ENCODE measurements at regions not wholly inside any gene's neighbourhood (a gene's known extent, or its start where the extent isn't known, plus 50 kb on each side); places are given as distances from the start of the nearest gene placed in this dataset.
"Not testable (repeated sequence)": the region's sequence is repeated elsewhere in the genome, so short reads cannot be mapped to it uniquely, and the experiment has no call there.

- no peak for DNase-seq (ENCODE audit: low read depth)
Measured at GRCh38 chr2:145914716-145915115, 1394.8 kb upstream of the ZEB2 start.

- no peak for DNase-seq (ENCODE audit: low read depth)
Measured at GRCh38 chr2:145910416-145910815, 1390.5 kb upstream of the ZEB2 start.

GRCh38 chr2:145909766-145910165 is 1389.8 kb upstream of the ZEB2 start:
- DNase-seq (ENCODE audit: low read depth): no peak

- DNase-seq (ENCODE audit: low read depth): no peak
Measured at GRCh38 chr2:145909175-145909755, 1389.3 kb upstream of the ZEB2 start.

- no peak for DNase-seq (ENCODE audit: low read depth)
Measured at GRCh38 chr2:145906354-145906753, 1386.4 kb upstream of the ZEB2 start.

- DNase-seq (ENCODE audit: low read depth): no peak
Measured at GRCh38 chr2:145905371-145905770, 1385.5 kb upstream of the ZEB2 start.

- DNase-seq (ENCODE audit: low read depth): no peak
Measured at GRCh38 chr2:145897151-145897550, 1377.2 kb upstream of the ZEB2 start.

- no peak for DNase-seq (ENCODE audit: low read depth)
Measured at GRCh38 chr2:145887915-145888314, 1368.0 kb upstream of the ZEB2 start.

GRCh38 chr2:145880997-145881396 is 1361.1 kb upstream of the ZEB2 start:
- not testable (repeated sequence) for DNase-seq (ENCODE audit: low read depth)

GRCh38 chr2:145875016-145875415 is 1355.1 kb upstream of the ZEB2 start:
- no peak for DNase-seq (ENCODE audit: low read depth)

- DNase-seq (ENCODE audit: low read depth): peak; percentile 42
Measured at GRCh38 chr2:145874466-145874865, 1354.5 kb upstream of the ZEB2 start.

GRCh38 chr2:145864501-145864900 is 1344.6 kb upstream of the ZEB2 start:
- no peak for DNase-seq (ENCODE audit: low read depth)

- no peak for DNase-seq (ENCODE audit: low read depth)
Measured at GRCh38 chr2:145861940-145862339, 1342.0 kb upstream of the ZEB2 start.

- no peak for DNase-seq (ENCODE audit: low read depth)
Measured at GRCh38 chr2:145860083-145860482, 1340.2 kb upstream of the ZEB2 start.

GRCh38 chr2:145855142-145855541 is 1335.2 kb upstream of the ZEB2 start:
- DNase-seq (ENCODE audit: low read depth): no peak

GRCh38 chr2:145854039-145854755 is 1334.3 kb upstream of the ZEB2 start:
- no peak for DNase-seq (ENCODE audit: low read depth)

- no peak for DNase-seq (ENCODE audit: low read depth)
Measured at GRCh38 chr2:145851730-145852129, 1331.8 kb upstream of the ZEB2 start.

- no peak for DNase-seq (ENCODE audit: low read depth)
Measured at GRCh38 chr2:145849466-145849865, 1329.5 kb upstream of the ZEB2 start.

GRCh38 chr2:145846982-145847381 is 1327.1 kb upstream of the ZEB2 start:
- DNase-seq (ENCODE audit: low read depth): no peak

- no peak for DNase-seq (ENCODE audit: low read depth)
Measured at GRCh38 chr2:145845923-145846322, 1326.0 kb upstream of the ZEB2 start.

- DNase-seq (ENCODE audit: low read depth): no peak
Measured at GRCh38 chr2:145845207-145845894, 1325.4 kb upstream of the ZEB2 start.

- DNase-seq (ENCODE audit: low read depth): no peak
Measured at GRCh38 chr2:145841973-145842372, 1322.1 kb upstream of the ZEB2 start.

- no peak for DNase-seq (ENCODE audit: low read depth)
Measured at GRCh38 chr2:145836986-145837385, 1317.1 kb upstream of the ZEB2 start.

All from non-pigmented ciliary epithelial cell (primary cell).